GM12878 (cell line): ENCODE measurements at regions not wholly inside any gene's neighbourhood (a gene's known extent, or its start where the extent isn't known, plus 50 kb on each side); places are given as distances from the start of the nearest gene placed in this dataset.

Experiments
- NFYB ChIP-seq: IDR thresholded peaks from 2 replicates; pipeline ENCODE4 v1.6.1; 2011; ENCODE audit warnings: low read depth, mild to moderate bottlenecking, low read length, improper control_type of control experiment, moderate library complexity; ENCODE audit not compliant: insufficient read depth
- NRF1 ChIP-seq: conservative IDR thresholded peaks from 2 replicates; pipeline ENCODE4 v1.6.1; 2011; ENCODE audit warnings: mild to moderate bottlenecking, low read depth, low read length, improper control_type of control experiment
- PML ChIP-seq: IDR thresholded peaks from 2 replicates; pipeline ENCODE4 v1.6.1; 2012; ENCODE audit warnings: low read length, inconsistent platforms
- POLR2A ChIP-seq: IDR thresholded peaks from 2 replicates; pipeline ENCODE4 v1.6.1; 2011; ENCODE audit warnings: low read depth, mild to moderate bottlenecking, low read length
- POLR2AphosphoS5 ChIP-seq: IDR thresholded peaks from 2 replicates; pipeline ENCODE4 v1.6.1; 2011; ENCODE audit warnings: mild to moderate bottlenecking, low read length, inconsistent platforms
- RAD21 ChIP-seq: IDR thresholded peaks from 2 replicates; pipeline ENCODE4 v1.6.1; 2011; ENCODE audit warnings: mild to moderate bottlenecking, low read depth, low read length, moderate library complexity; ENCODE audit not compliant: insufficient read depth
- TF ChIP-seq, protein P1 (sequence below), 3 experiments: IDR thresholded peaks in 2 of 3; conservative IDR thresholded peaks in 1 of 3; 2 replicates each; pipeline ENCODE4 v1.5.1; 2011; ENCODE audit warnings: low read depth in 3 of 3, low read length in 3 of 3, mild to moderate bottlenecking in 3 of 3, control low read depth in 2 of 3, moderate library complexity in 2 of 3, inconsistent platforms in 1 of 3, mixed read lengths in 1 of 3; ENCODE audit not compliant: control insufficient read depth in 2 of 3, insufficient read depth in 1 of 3; ENCODE audit errors: extremely low read depth in 1 of 3

GRCh38 chr11:71164186-71164585 is 88.2 kb downstream of the SHANK2 start:
- no peak for TF ChIP-seq NRF1
- TF ChIP-seq POLR2AphosphoS5 = no peak
- no peak for TF ChIP-seq POLR2A
- no peak for TF ChIP-seq PML
- no peak for TF ChIP-seq RAD21
- TF ChIP-seq, protein P1, sequence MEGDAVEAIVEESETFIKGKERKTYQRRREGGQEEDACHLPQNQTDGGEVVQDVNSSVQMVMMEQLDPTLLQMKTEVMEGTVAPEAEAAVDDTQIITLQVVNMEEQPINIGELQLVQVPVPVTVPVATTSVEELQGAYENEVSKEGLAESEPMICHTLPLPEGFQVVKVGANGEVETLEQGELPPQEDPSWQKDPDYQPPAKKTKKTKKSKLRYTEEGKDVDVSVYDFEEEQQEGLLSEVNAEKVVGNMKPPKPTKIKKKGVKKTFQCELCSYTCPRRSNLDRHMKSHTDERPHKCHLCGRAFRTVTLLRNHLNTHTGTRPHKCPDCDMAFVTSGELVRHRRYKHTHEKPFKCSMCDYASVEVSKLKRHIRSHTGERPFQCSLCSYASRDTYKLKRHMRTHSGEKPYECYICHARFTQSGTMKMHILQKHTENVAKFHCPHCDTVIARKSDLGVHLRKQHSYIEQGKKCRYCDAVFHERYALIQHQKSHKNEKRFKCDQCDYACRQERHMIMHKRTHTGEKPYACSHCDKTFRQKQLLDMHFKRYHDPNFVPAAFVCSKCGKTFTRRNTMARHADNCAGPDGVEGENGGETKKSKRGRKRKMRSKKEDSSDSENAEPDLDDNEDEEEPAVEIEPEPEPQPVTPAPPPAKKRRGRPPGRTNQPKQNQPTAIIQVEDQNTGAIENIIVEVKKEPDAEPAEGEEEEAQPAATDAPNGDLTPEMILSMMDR (IDR thresholded peaks at IDR 0.05 in 2 of 3, conservative IDR thresholded peaks at IDR 0.05 in 1 of 3; ENCODE audit: control insufficient read depth in 2 of 3, extremely low read depth in 1 of 3, insufficient read depth in 1 of 3, low read depth in 3 of 3, low read length in 3 of 3) = no peak
- no peak for TF ChIP-seq NFYB
